ENCODE measurements at regions not wholly inside any gene's neighbourhood (a gene's known extent, or its start where the extent isn't known, plus 50 kb on each side); places are given as distances from the start of the nearest gene placed in this dataset.
A peak's percentile ranks its signal among the peaks of the same experiment; 100 is the strongest.

DNA sequence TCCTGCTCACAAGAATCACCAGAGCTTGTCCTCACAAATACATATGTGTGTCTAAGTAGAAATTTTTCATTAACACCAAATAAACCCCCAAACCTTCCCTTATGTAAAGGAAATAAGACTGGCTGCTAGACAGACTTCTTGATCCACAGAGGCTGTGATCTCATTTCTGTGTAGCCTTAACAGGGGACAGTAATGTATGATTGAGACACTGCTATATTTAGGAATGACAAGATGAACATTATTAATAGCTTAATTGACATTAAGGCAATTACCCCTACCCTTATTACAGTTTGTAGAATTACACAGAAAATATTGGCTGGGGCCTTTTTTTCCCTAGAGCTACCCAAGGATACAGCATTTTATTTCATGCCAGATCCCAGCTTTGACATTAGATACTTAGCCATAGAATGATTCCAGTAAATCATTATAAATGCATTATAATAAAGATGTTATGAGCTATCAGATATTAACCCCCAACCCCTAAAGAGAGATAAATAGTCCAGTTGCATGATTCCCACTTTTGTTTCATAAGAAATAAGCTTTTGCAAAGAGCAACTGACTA lies 392.1 kb upstream of the HNRNPA3 start:
- DNase-seq: no peak

DNA sequence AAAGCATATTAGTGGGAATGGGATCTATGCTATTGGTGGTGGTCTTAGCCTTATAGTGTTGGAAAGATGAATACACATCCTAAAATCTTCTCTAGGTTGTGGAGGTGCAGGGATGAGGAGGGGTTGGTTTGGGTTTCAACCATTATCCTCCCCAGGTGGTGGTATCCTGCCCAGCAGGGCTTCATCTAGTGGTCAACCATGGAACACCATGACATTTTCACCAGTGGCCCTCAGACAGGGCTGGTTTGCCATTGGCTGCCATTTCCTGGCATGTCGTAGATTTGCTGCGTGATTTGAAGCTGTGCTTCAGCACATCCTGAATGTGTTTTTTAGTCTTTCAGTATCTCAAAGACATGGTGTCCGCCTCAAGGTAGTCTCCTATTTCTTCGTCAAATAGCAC lies 391.2 kb upstream of the HNRNPA3 start:
- DNase-seq: no peak

DNA sequence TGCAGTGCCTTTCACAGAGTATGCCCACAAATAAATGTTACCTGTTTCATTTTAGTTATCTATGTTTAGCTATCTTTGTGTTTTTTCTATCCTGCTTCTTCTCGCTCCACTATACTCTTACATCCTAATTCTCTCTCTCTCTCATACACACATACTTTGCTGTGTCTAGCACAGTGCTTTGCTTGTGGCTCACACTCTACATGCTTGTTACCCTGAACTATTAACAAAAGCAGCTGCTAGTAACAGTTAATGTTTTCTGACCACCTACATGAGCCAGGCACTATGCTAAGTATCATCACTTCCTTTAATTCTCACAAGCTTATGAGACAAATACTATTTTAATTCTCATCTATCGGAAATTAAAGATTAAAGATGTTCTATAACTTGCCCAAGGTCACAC lies 390.5 kb upstream of the HNRNPA3 start:
- DNase-seq: no peak

DNA sequence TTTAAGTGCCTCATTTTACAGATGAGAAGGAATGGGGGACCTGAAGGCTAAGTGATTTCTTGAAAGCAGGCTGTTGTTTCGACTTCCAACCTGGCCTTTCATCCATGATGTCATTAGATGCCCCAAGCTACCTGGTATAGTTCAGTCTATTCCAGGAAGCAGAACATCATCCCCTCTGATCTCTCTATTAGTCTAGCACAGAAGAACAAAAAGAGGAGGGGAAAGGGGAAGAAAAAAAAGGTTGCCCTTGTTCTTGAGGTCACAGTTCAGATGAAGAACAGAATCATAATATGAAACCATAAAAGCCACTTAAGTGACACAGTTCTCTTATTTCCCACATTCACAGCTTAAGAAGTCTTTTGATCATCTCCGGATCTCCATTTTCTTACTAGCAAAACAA lies 386.2 kb upstream of the HNRNPA3 start:
- no peak for DNase-seq

DNA sequence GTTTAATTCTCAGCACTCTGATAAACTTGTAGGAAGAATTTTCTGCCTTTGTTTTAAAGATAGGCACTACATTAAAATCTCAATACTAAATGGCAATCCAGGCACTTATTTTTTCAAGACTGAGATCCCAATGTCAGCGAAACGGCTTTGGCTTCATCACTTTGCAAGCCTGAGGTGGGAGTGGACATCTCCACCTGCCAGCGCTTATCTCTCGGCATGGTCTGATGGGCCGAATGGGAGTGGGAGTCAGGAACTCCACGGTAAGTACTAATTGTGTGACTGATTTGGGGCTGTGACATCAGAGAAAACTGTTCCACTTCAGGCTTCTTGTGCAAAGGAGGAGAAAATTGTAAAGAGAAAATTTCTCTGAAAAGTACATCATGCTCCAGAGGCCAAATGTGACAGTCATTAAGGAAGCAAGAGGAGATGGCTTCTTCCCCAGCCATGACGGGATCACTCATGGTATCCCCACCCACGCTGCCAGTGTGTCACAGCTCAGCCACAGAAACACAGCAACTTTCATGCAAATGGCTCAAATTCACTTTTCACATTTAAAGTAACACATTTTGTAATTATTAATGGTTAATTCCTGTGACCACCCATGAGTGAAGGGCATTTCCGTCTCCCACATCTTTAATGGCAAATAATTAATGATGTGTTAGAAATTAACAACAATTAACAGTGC lies 385.5 kb upstream of the HNRNPA3 start:
- no peak for DNase-seq

- no peak for DNase-seq
These were observed 382.2 kb upstream of the HNRNPA3 start for GRCh38 chr2:176830362-176830761.

DNA sequence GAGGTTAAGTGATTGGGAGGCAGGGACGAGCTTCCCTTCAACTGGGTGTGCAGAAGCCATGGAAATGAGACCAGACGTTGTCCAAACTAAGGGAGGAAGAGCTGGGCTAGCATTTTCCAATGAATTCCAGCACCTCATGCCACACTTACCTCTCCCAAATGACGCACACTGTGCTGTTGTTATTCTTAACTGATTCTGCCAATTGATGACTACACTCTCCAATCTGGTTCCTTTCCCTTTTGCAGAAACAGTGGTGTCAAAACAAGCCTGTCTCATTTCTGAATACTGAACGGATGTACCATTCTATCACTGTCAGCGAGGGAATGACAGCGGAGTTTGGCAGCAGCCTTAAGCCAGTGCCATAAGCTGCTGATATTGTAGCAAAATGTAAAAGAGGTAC lies 380.5 kb upstream of the HNRNPA3 start:
- DNase-seq: no peak

- no peak for DNase-seq
These were observed 378.9 kb upstream of the HNRNPA3 start for GRCh38 chr2:176833671-176834070.

DNA sequence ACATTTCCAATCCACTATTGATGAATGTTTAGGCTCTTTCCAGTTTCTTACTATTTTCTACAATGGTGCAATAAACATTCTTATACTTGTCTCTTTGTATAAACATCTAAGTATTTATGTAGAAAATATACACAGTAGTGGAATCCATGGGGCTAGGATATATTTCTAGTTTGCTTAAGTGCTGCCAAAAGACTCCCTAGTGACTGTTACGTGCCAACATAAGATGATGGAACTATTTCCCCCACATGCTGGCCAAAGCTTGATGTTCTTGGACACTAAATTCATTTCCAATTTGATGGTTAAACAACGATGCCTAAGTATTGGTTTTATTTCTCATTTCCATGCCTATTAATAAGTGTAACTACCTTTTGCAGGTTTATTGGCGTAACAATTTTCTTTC lies 378.4 kb upstream of the HNRNPA3 start:
- no peak for DNase-seq

DNA sequence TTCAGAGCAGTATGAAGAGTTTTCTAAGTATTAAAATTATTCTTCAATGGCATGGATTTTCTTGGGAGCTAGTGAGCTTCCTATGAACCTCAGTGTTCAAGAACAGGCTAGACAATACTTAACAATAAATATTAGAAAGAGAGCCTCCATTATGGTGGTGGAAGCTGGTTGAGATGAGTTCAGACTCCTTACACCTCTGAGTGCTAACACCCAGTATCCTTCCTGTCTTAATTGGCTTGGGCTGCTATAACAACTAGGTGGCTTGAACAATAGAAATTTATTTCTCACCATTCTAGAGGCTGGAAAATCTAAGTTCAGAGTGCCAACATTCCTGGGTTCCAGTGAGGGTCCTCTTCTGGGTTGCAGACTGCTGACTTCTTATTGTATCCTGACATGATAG lies 369.4 kb upstream of the HNRNPA3 start:
- DNase-seq: no peak

DNA sequence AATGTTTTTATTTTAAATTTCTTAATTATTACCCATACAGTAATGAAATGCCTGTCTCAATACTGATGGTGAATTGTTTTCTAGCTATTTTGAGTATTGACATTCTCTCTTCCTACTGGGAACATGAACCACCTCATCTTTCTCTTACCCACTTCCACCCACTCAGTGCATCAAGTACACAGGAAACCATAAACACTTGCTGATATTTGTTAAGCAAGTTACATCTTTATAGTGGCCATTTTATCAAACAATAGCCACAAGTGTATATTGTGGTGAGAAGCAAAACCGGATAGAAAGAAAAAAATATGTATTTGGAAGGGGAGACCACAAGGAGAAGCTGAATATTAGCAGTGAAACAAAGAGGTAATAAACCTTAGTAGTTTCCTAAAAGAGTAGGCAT lies 368.1 kb upstream of the HNRNPA3 start:
- no peak for DNase-seq

- DNase-seq: no peak
These were observed 366.9 kb upstream of the HNRNPA3 start for GRCh38 chr2:176845718-176846117.

DNA sequence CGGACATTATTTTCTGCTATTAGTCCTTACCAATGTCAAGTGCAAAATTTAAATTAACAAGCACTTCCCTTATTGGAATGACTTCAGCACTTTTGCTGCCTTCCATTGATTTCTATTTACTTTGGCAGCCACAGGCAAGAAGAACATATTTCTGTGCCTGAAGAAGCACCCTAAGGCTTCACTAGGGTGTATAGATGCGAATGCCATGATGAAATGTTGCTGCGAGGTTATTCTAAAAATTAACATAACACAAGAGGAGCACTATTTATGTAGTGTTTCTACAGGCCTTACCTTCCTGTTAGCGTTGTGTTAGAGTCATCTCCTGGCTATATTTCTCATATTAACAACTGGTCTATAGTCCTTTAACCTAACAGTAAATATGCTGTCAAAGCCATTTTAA lies 365.0 kb upstream of the HNRNPA3 start:
- no peak for DNase-seq

- DNase-seq: no peak
These were observed 363.8 kb upstream of the HNRNPA3 start for GRCh38 chr2:176848844-176849243.

DNA sequence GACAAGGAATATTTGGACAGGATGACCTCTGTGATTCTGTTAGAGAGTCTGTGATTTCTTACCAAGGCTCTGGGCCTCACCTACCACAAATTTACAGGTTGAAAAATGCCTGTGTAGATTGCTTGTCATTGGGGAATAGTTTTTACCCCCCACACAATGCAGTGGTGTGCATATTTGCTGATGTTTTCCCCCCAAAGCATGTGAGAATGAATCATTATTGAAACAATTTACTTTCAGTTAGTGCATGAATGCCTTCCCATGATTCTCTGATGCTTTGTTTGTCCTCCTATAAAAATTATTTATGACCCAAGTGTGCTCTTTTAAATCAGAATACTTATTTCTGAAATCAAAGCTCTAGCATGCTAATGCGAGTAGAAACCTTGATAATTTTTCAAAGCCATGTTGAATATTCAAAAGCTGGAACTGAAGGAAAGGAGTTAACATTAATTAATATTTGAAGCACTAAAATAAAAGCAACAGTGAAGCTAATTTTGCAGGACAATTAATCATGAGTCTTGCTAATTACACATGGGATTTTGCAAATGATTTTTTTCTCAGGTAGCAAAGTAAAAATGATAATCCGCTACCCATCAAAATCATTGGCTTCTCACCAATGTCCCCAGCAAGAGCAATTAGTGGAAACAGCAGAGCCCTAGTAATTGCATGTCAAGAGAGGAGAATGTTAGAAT lies 361.2 kb upstream of the HNRNPA3 start:
- DNase-seq: peak; percentile 41

- DNase-seq: peak; percentile 35
These were observed 360.6 kb upstream of the HNRNPA3 start for GRCh38 chr2:176851889-176852483.

DNA sequence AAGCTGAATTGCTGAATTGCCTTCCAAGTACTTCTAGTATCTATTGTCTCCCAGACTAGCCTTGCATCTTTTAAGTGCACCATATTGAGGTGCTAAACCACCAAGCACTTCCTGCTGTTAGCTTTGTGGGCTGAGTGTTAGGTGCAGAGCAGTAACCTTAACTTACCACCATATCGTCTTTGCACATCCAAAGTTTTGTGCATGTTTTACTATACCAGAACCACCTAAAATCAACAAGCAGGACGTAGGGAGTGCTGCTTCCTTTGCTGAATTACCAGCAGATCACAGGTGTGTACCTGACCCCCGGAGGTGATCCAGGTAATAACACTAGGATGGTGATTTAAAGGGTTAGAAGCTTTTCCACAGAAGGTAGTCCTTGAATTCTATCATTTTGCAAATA lies 359.9 kb upstream of the HNRNPA3 start:
- DNase-seq: peak; percentile 46

GRCh38 chr2:176854062-176854461 lies 358.5 kb upstream of the HNRNPA3 start:
- DNase-seq: peak; percentile 19

- peak; percentile 90 for DNase-seq
These were observed 357.7 kb upstream of the HNRNPA3 start for GRCh38 chr2:176854878-176855277.

- DNase-seq: no peak
These were observed 355.9 kb upstream of the HNRNPA3 start for GRCh38 chr2:176856683-176857082.

DNA sequence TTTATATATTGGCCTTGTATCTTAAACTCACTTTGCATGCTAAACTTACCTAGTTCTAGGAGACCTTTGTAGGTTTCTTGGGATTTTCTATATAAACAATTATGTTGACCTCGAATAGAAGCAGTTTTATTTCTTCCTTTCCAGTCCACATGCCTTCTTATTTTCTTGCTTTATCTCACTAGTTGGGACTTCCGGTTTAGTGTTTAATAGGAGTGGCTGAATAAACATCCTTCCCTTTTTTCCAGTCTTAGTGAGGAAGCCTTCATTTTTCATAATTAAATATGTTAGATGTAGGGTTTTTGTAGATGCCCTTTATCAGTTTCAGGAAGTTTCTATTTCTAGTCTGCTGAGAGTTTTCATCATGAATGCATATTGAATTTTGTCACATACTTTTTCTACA lies 347.3 kb upstream of the HNRNPA3 start:
- DNase-seq: no peak

- DNase-seq: no peak
These were observed 340.2 kb upstream of the HNRNPA3 start for GRCh38 chr2:176872406-176872805.

DNA sequence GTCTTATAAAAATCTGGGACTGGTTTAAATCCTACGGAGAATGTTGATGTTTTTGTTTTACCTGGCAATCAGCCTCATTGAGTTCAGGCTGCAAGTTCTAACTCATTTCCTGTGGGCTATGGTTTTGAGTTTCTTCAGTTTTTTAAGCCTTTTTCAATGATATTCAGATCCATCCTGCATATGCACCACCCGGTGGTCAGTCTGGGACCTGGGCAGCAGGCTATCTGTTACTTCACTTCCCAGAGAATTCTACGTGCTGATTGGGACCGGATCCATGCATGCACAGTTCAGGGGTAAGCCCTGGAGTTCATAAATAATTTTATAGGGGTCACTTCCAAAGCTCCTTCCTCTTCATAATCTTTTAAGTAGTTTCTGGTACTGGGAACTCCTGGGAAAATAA lies 339.2 kb upstream of the HNRNPA3 start:
- no peak for DNase-seq

DNA sequence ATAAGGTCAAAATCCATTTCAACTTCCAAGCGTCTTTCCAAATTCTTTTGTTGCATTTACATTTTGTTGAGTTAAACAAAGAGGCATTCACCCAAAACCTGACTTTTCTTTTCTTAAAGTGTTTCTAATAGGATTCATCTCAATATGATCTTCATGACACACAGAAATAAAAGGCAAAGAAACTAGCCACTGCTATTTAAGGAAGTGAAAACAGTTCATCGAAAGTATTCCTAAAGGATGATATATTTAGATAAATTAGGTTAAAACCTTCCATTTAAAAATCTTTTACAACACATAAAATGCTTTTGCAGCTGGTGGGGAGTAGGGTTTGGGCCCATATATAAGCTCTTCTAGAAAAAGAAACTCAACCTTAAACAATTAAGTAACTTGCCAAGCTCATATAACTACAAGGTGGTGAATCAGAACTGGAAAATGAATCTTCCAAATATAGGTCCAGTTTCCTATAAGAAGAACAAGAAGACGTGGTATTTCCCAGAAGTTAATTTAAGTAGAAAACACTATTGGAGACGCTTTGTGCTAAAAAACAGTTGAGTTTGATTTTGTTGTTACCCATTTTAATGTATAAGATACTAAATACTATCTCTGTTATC lies 336.0 kb upstream of the HNRNPA3 start:
- no peak for DNase-seq

Data from DMS79 treated with DMSO at 0.1 percent for 48 hours (cell line).